SK-N-SH (cell line): ENCODE measurements at regions not wholly inside any gene's neighbourhood (a gene's known extent, or its start where the extent isn't known, plus 50 kb on each side); places are given as distances from the start of the nearest gene placed in this dataset.

ENCODE experiments used
- CTCF ChIA-PET: fragments of 300-600, 350-600 bp; formaldehyde crosslinking; extraction: SDS; loops from one replicate; lab custom pipeline; 2021; lab: Yijun Ruan, JAX
- POLR2A ChIA-PET: fragments of 350-600 bp; sonication (Branson Sonifier 250); formaldehyde crosslinking; extraction: SDS; loops from one replicate; lab custom pipeline; 2020; ENCODE audit warnings: antibody characterized with exemption, inconsistent platforms; lab: Yijun Ruan, JAX
- DNase-seq: peaks from one replicate; pipeline ENCODE4 v3.0.0; 2012
- H2AFZ ChIP-seq: fragments of 200-600 bp; sonication (generic); 2 replicates; pipeline ENCODE4 v1.8.1; 2016; ENCODE audit warnings: antibody characterized with exemption, mild to moderate bottlenecking, low read depth
- H3F3A ChIP-seq: fragments of 200-600 bp; sonication (generic); replicated peaks from 2 replicates; pipeline ENCODE3; 2016; ENCODE audit warnings: antibody characterized with exemption, mild to moderate bottlenecking; ENCODE audit not compliant: insufficient read depth
- H3K27ac ChIP-seq, 2 experiments: fragments of 200-500 bp in 1 of 2; fragments of 200-600 bp in 1 of 2; sonication (Bioruptor generic) in 1 of 2; sonication (generic), shearing (Covaris generic) in 1 of 2; 2 replicates each; pipeline versions ENCODE4 v1.5.1 to v1.6.1; 2014 to 2016; ENCODE audit warnings: low read depth in 2 of 2, inconsistent platforms in 1 of 2, low read length in 1 of 2, mild to moderate bottlenecking in 1 of 2, mixed read lengths in 1 of 2
- H3K27me3 ChIP-seq: fragments of 200-600 bp; sonication (generic), shearing (Covaris generic); 2 replicates; pipeline ENCODE4 v1.6.1; 2016; ENCODE audit warnings: mixed run types; ENCODE audit not compliant: insufficient read depth
- H3K36me3 ChIP-seq, 2 experiments: fragments of 200-500 bp in 1 of 2; fragments of 200-600 bp in 1 of 2; sonication (Bioruptor generic) in 1 of 2; sonication (generic) in 1 of 2; replicated peaks in 1 of 2; 2 replicates each; pipeline versions ENCODE3 to v1.5.1; 2014 to 2016; ENCODE audit warnings: low read length in 1 of 2, mild to moderate bottlenecking in 1 of 2; ENCODE audit not compliant: insufficient read depth in 2 of 2, control insufficient read depth in 1 of 2
- H3K4me1 ChIP-seq, 2 experiments: fragments of 200-500 bp in 1 of 2; fragments of 200-600 bp in 1 of 2; sonication (Bioruptor generic) in 1 of 2; sonication (generic), shearing (Covaris generic) in 1 of 2; 2 replicates each; pipeline versions ENCODE4 v1.5.1 to v1.6.1; 2014 to 2016; ENCODE audit warnings: low read depth in 1 of 2, low read length in 1 of 2, mixed run types in 1 of 2; ENCODE audit not compliant: insufficient read depth in 2 of 2, control insufficient read depth in 1 of 2
- H3K4me2 ChIP-seq: fragments of 200-600 bp; sonication (generic), shearing (Covaris generic); 2 replicates; pipeline ENCODE4 v1.6.1; 2017; ENCODE audit warnings: mixed run types
- H3K4me3 ChIP-seq, 2 experiments: fragments of 200-500 bp in 1 of 2; fragments of 200-600 bp in 1 of 2; sonication (Bioruptor generic) in 1 of 2; sonication (generic), shearing (Covaris generic) in 1 of 2; 2 replicates each; pipeline versions ENCODE4 v1.5.1 to v1.8.1; 2014 to 2016; ENCODE audit warnings: low read depth in 2 of 2, inconsistent platforms in 1 of 2, low read length in 1 of 2, mild to moderate bottlenecking in 1 of 2, mixed read lengths in 1 of 2, moderate library complexity in 1 of 2
- H3K79me2 ChIP-seq: fragments of 200-600 bp; sonication (generic); 2 replicates; pipeline ENCODE4 v1.8.1; 2017; ENCODE audit warnings: mild to moderate bottlenecking; ENCODE audit not compliant: insufficient read depth
- H3K9ac ChIP-seq: fragments of 200-600 bp; sonication (generic); 2 replicates; pipeline ENCODE4 v1.6.1; 2017; ENCODE audit warnings: mixed run types
- H3K9me2 ChIP-seq: fragments of 200-600 bp; sonication (generic); 2 replicates; pipeline ENCODE4 v1.6.1; 2017; ENCODE audit warnings: mixed run types
- H3K9me3 ChIP-seq: fragments of 200-600 bp; sonication (generic); 2 replicates; pipeline ENCODE4 v1.6.1; 2017; ENCODE audit warnings: mixed run types, mild to moderate bottlenecking, moderate library complexity
- H4K20me1 ChIP-seq: fragments of 200-600 bp; sonication (generic); 2 replicates; pipeline ENCODE4 v1.6.1; 2017; ENCODE audit warnings: mild to moderate bottlenecking, mixed run types; ENCODE audit not compliant: insufficient read depth
- CHD2 ChIP-seq: fragments of 150-350 bp; IDR thresholded peaks from 2 replicates; pipeline ENCODE4 v1.6.1; 2018; ENCODE audit warnings: low read length; ENCODE audit not compliant: partially characterized antibody
- ELF1 ChIP-seq: IDR thresholded peaks from 2 replicates; pipeline ENCODE4 v1.4.0; 2012
- EP300 ChIP-seq, 2 experiments: IDR thresholded peaks; 2 replicates each; pipeline versions ENCODE4 v1.4.0 to v1.6.1; 2012; ENCODE audit warnings: borderline replicate concordance in 1 of 2, low read depth in 1 of 2, low read length in 1 of 2
- EZH2phosphoT487 ChIP-seq: fragments of 200-600 bp; sonication (generic); IDR thresholded peaks from 2 replicates; pipeline ENCODE4 v1.6.1; 2017; ENCODE audit warnings: low read depth, mixed run types, mild to moderate bottlenecking, antibody characterized with exemption, moderate library complexity, borderline replicate concordance
- FOSL2 ChIP-seq: IDR thresholded peaks from 2 replicates; pipeline ENCODE4 v1.4.0; 2012; ENCODE audit warnings: low read depth, mild to moderate bottlenecking, moderate library complexity, borderline replicate concordance
- FOXJ3 ChIP-seq: sonication (generic); formaldehyde crosslinking; IDR thresholded peaks from 2 replicates; pipeline ENCODE4 v1.5.1; 2020; ENCODE audit warnings: mild to moderate bottlenecking, missing genetic modification reagents
- GATA2 ChIP-seq: sonication (generic); formaldehyde crosslinking; IDR thresholded peaks from 2 replicates; pipeline ENCODE4 v1.5.0; 2020; ENCODE audit warnings: mild to moderate bottlenecking, missing genetic modification reagents
- JUND ChIP-seq: IDR thresholded peaks from 2 replicates; pipeline ENCODE4 v1.4.0; 2012
- MXI1 ChIP-seq: IDR thresholded peaks from 2 replicates; pipeline ENCODE4 v1.6.1; 2012; ENCODE audit warnings: mild to moderate bottlenecking, low read depth, low read length, improper control_type of control experiment
- POLR2AphosphoS5 ChIP-seq: IDR thresholded peaks from 2 replicates; pipeline ENCODE4 v1.6.1; 2012; ENCODE audit warnings: low read depth, low read length
- RAD21 ChIP-seq: IDR thresholded peaks from 2 replicates; pipeline ENCODE4 v1.6.1; 2012; ENCODE audit warnings: mild to moderate bottlenecking, low read length
- TCF12 ChIP-seq: IDR thresholded peaks from 2 replicates; pipeline ENCODE4 v1.4.0; 2012
- TEAD4 ChIP-seq: IDR thresholded peaks from 2 replicates; pipeline ENCODE4 v1.4.0; 2012; ENCODE audit warnings: mild to moderate bottlenecking, borderline replicate concordance; ENCODE audit not compliant: insufficient read depth
- WGBS: methylation state at CpG from one replicate; pipeline ENCODE4 v1.1.6; 2017; ENCODE audit warnings: low lambda C conversion rate; 5-methylcytosine and 5-hydroxymethylcytosine counted together
- TF ChIP-seq, protein P1 (sequence below): IDR thresholded peaks from 2 replicates; pipeline ENCODE4 v1.6.1; 2012; ENCODE audit warnings: mild to moderate bottlenecking, low read depth, low read length, moderate library complexity
- TF ChIP-seq, protein P2 (sequence below): IDR thresholded peaks from 2 replicates; pipeline ENCODE4; 2012
- TF ChIP-seq, protein P3 (sequence below): IDR thresholded peaks from 2 replicates; pipeline ENCODE4 v1.4.0; 2012; ENCODE audit warnings: low read depth, borderline replicate concordance
- TF ChIP-seq, protein P4 (sequence below): IDR thresholded peaks from 2 replicates; pipeline ENCODE4 v1.4.0; 2012; ENCODE audit warnings: low read depth
- TF ChIP-seq, protein P5 (sequence below): IDR thresholded peaks from 2 replicates; pipeline ENCODE4 v1.4.0; 2012; ENCODE audit warnings: low read depth, borderline replicate concordance
- TF ChIP-seq, protein P6 (sequence below): fragments of 150-350 bp; IDR thresholded peaks from 2 replicates; pipeline ENCODE4 v1.6.1; 2017; ENCODE audit warnings: antibody characterized with exemption, low read length, low read depth, borderline replicate concordance

DNA sequence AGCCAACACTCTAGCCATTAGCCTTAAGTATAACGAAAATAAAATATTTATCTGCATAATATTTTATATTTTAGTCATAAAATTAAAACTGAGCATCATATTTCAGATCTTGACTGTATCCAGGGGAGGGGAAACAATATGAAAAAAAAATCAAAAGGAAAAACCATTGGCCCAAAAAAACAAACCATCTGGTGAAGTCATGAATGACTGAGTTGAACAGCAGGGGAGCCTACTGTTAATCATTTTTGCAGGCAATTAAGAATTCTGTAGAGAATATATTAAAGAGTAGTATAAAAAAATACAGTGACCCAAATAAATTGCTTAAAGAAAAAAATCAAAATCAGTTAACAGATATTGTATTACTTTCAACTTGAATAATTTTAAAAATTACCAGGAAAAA, 224.8 kb downstream of the C12orf50 start:
- no peak for DNase-seq
- Histone ChIP-seq H3K4me2 (no peak overlapping the region), H3F3A (peaks cover 16% of the 10 kb centered on the region), H3K36me3 (no peaks in the 10 kb centered on the region), H3K4me1 (peaks cover 0 to 12% of the 10 kb centered on the region in 2 experiments; a peak in 2 of 4 replicates), H3K79me2 (no peaks in the 10 kb centered on the region), H3K4me3 (no peak overlapping the region), H4K20me1 (no peaks in the 10 kb centered on the region), H3K9me2 (no peaks in the 10 kb centered on the region), H3K9me3 (no peaks in the 10 kb centered on the region), H3K27ac (no peak overlapping the region), H3K27me3 (no peaks in the 10 kb centered on the region), H2AFZ (no peak overlapping the region), H3K9ac (no peak overlapping the region)
- TF ChIP-seq, protein P1, sequence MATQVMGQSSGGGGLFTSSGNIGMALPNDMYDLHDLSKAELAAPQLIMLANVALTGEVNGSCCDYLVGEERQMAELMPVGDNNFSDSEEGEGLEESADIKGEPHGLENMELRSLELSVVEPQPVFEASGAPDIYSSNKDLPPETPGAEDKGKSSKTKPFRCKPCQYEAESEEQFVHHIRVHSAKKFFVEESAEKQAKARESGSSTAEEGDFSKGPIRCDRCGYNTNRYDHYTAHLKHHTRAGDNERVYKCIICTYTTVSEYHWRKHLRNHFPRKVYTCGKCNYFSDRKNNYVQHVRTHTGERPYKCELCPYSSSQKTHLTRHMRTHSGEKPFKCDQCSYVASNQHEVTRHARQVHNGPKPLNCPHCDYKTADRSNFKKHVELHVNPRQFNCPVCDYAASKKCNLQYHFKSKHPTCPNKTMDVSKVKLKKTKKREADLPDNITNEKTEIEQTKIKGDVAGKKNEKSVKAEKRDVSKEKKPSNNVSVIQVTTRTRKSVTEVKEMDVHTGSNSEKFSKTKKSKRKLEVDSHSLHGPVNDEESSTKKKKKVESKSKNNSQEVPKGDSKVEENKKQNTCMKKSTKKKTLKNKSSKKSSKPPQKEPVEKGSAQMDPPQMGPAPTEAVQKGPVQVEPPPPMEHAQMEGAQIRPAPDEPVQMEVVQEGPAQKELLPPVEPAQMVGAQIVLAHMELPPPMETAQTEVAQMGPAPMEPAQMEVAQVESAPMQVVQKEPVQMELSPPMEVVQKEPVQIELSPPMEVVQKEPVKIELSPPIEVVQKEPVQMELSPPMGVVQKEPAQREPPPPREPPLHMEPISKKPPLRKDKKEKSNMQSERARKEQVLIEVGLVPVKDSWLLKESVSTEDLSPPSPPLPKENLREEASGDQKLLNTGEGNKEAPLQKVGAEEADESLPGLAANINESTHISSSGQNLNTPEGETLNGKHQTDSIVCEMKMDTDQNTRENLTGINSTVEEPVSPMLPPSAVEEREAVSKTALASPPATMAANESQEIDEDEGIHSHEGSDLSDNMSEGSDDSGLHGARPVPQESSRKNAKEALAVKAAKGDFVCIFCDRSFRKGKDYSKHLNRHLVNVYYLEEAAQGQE: no peak
- TF ChIP-seq EP300 (IDR thresholded peaks at IDR 0.05; ENCODE audit: borderline replicate concordance in 1 of 2, low read depth in 1 of 2, low read length in 1 of 2) (no peak), TEAD4 (no peak), TCF12 (no peak), FOSL2 (no peak), JUND (no peak), POLR2AphosphoS5 (no peak), GATA2 (no peak), CHD2 (no peak)
- TF ChIP-seq, protein P2, sequence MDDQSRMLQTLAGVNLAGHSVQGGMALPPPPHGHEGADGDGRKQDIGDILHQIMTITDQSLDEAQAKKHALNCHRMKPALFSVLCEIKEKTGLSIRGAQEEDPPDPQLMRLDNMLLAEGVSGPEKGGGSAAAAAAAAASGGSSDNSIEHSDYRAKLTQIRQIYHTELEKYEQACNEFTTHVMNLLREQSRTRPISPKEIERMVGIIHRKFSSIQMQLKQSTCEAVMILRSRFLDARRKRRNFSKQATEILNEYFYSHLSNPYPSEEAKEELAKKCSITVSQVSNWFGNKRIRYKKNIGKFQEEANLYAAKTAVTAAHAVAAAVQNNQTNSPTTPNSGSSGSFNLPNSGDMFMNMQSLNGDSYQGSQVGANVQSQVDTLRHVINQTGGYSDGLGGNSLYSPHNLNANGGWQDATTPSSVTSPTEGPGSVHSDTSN: no peak
- CTCF ChIA-PET: no interaction called here
- POLR2A ChIA-PET: no interaction called here
- WGBS: 26% methylated on average over 1 of the region's 1 CpG

DNA sequence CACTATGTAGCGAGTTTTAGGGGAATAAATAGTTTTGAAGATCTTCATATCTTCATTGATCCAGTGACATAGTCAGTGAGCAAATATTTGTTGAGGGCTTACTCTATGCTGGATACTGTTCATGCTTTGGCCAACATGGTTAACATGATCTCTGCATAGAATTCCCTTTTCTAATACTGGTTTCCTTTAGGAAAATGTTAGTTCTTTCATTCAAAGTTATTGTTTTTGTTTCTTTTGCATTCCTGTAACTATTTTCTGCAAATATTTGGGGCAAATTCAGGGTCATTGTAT, 226.5 kb downstream of the C12orf50 start:
- Histone ChIP-seq H3K4me1 (peaks cover 0 to 12% of the 10 kb centered on the region in 2 experiments; a peak in 2 of 4 replicates), H4K20me1 (no peaks in the 10 kb centered on the region), H3K27me3 (no peaks in the 10 kb centered on the region), H2AFZ (no peak overlapping the region), H3K9me3 (no peaks in the 10 kb centered on the region), H3K27ac (peak overlapping the region; percentile 16 to 54; a peak in 2 of 4 replicates), H3K4me3 (no peak overlapping the region), H3K9ac (no peak overlapping the region), H3K36me3 (no peaks in the 10 kb centered on the region), H3K79me2 (no peaks in the 10 kb centered on the region), H3K4me2 (peak overlapping the region; percentile 30), H3K9me2 (no peaks in the 10 kb centered on the region), H3F3A (peaks cover 16% of the 10 kb centered on the region)
- ChIA-PET CTCF (no interaction called here), POLR2A (no interaction called here)
- DNase-seq: no peak
- 87% methylated on average over 1 of the region's 1 CpG for WGBS
- TF ChIP-seq, protein P2: no peak
- TF ChIP-seq, protein P3, sequence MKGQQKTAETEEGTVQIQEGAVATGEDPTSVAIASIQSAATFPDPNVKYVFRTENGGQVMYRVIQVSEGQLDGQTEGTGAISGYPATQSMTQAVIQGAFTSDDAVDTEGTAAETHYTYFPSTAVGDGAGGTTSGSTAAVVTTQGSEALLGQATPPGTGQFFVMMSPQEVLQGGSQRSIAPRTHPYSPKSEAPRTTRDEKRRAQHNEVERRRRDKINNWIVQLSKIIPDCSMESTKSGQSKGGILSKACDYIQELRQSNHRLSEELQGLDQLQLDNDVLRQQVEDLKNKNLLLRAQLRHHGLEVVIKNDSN: no peak
- TF ChIP-seq, protein P4, sequence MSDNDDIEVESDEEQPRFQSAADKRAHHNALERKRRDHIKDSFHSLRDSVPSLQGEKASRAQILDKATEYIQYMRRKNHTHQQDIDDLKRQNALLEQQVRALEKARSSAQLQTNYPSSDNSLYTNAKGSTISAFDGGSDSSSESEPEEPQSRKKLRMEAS: no peak
- TF ChIP-seq TCF12 (no peak), ELF1 (no peak), FOXJ3 (no peak), EP300 (IDR thresholded peaks at IDR 0.05; ENCODE audit: borderline replicate concordance in 1 of 2, low read depth in 1 of 2, low read length in 1 of 2) (no peak), RAD21 (no peak), EZH2phosphoT487 (no peak), MXI1 (no peak), JUND (no peak)
- TF ChIP-seq, protein P5, sequence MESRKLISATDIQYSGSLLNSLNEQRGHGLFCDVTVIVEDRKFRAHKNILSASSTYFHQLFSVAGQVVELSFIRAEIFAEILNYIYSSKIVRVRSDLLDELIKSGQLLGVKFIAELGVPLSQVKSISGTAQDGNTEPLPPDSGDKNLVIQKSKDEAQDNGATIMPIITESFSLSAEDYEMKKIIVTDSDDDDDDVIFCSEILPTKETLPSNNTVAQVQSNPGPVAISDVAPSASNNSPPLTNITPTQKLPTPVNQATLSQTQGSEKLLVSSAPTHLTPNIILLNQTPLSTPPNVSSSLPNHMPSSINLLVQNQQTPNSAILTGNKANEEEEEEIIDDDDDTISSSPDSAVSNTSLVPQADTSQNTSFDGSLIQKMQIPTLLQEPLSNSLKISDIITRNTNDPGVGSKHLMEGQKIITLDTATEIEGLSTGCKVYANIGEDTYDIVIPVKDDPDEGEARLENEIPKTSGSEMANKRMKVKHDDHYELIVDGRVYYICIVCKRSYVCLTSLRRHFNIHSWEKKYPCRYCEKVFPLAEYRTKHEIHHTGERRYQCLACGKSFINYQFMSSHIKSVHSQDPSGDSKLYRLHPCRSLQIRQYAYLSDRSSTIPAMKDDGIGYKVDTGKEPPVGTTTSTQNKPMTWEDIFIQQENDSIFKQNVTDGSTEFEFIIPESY: no peak
- TF ChIP-seq, protein P6, sequence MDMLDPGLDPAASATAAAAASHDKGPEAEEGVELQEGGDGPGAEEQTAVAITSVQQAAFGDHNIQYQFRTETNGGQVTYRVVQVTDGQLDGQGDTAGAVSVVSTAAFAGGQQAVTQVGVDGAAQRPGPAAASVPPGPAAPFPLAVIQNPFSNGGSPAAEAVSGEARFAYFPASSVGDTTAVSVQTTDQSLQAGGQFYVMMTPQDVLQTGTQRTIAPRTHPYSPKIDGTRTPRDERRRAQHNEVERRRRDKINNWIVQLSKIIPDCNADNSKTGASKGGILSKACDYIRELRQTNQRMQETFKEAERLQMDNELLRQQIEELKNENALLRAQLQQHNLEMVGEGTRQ: no peak
